Esophagus muscularis mucosa (tissue), 4 donors: ENCODE measurements at regions not wholly inside any gene's neighbourhood (a gene's known extent, or its start where the extent isn't known, plus 50 kb on each side); places are given as distances from the start of the nearest gene placed in this dataset.

Source experiments
- CTCF ChIP-seq, 3 experiments: fragments of 200-600 bp in 2 of 3; fragments of 450-650 bp in 1 of 3; sonication (generic) in 2 of 3; IDR thresholded peaks; one replicate each; pipeline ENCODE4 v1.5.1; 2017 to 2019; ENCODE audit warnings: antibody characterized with exemption in 3 of 3, mild to moderate bottlenecking in 2 of 3, moderate library complexity in 1 of 3
- EP300 ChIP-seq: sonication (generic); formaldehyde crosslinking; IDR thresholded peaks from one replicate; pipeline ENCODE4 v1.6.1; 2017; ENCODE audit warnings: antibody characterized with exemption
- POLR2A ChIP-seq: fragments of 450-650 bp; IDR thresholded peaks from one replicate; pipeline ENCODE4 v1.6.1; 2017; ENCODE audit warnings: antibody characterized with exemption, moderate library complexity, mild to moderate bottlenecking, low read depth
- POLR2AphosphoS5 ChIP-seq, 2 donors: sonication (generic); formaldehyde crosslinking; IDR thresholded peaks; one replicate each; pipeline ENCODE4 v1.6.1; 2017; ENCODE audit warnings: antibody characterized with exemption in 2 of 2

DNA sequence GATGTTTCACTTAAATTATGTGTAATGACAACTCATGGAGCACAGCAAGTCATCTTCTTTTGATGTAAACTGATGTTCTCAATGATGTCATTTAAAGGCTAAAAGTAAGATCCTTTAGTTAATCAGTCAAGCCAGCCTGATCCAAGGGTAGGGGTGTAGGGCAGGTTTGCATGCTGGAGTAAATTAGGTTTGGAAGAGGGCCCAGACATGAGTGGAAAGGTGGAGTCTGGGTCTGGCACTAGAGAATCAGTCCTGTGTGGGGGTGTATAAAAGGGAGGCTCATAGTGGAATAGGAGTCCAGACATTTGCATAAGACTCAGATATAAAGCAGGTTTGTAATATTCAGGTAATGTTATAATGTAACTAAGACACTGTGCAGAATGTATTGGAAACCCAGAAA is 88.8 kb upstream of the NYAP2 start:
- TF ChIP-seq CTCF (IDR thresholded peaks at IDR 0.05): no peak
- no peak for TF ChIP-seq POLR2A
- no peak for TF ChIP-seq POLR2AphosphoS5 (IDR thresholded peaks at IDR 0.05)
- no peak for TF ChIP-seq EP300
